ENCODE measurements at regions not wholly inside any gene's neighbourhood (a gene's known extent, or its start where the extent isn't known, plus 50 kb on each side); places are given as distances from the start of the nearest gene placed in this dataset.

GRCh38 chr1:232213928-232214327 is 416.0 kb downstream of the SIPA1L2 start:
- TF ChIP-seq SNAI2 (CRISPR knock-in tag; IDR thresholded peaks at IDR 0.05) (no peak), PPARA (CRISPR knock-in tag; IDR thresholded peaks at IDR 0.05; ENCODE audit: borderline replicate concordance) (no peak), TCF4 (CRISPR knock-in tag; IDR thresholded peaks at IDR 0.05; ENCODE audit: borderline replicate concordance) (no peak; the same call in 1 of the 2 replicates), ZFP30 (CRISPR knock-in tag; IDR thresholded peaks at IDR 0.05) (no peak), ZNF8 (CRISPR knock-in tag; IDR thresholded peaks at IDR 0.05) (no peak)
- ATAC-seq, result no peak

GRCh38 chr1:232212253-232212652 is 417.7 kb downstream of the SIPA1L2 start:
- TF ChIP-seq ZFP30 (CRISPR knock-in tag; IDR thresholded peaks at IDR 0.05) (no peak), SNAI2 (CRISPR knock-in tag; IDR thresholded peaks at IDR 0.05) (no peak), ESRRG (CRISPR knock-in tag; IDR thresholded peaks at IDR 0.05) (no peak), BACH2 (CRISPR knock-in tag; IDR thresholded peaks at IDR 0.05; ENCODE audit: borderline replicate concordance) (no peak), TOX (CRISPR knock-in tag; IDR thresholded peaks at IDR 0.05; ENCODE audit: borderline replicate concordance) (no peak), ZFP3 (CRISPR knock-in tag; IDR thresholded peaks at IDR 0.05) (no peak), ZNF565 (CRISPR knock-in tag; conservative IDR thresholded peaks at IDR 0.05; ENCODE audit: low read depth) (no peak), GLIS3 (CRISPR knock-in tag; IDR thresholded peaks at IDR 0.05) (no peak), POU6F1 (CRISPR knock-in tag; IDR thresholded peaks at IDR 0.05; ENCODE audit: borderline replicate concordance, low read depth) (no peak), CSRNP3 (CRISPR knock-in tag; IDR thresholded peaks at IDR 0.05) (no peak), CREB5 (CRISPR knock-in tag; IDR thresholded peaks at IDR 0.05; ENCODE audit: low read depth) (no peak), PATZ1 (CRISPR knock-in tag; IDR thresholded peaks at IDR 0.05; ENCODE audit: borderline replicate concordance) (no peak), OSR1 (CRISPR knock-in tag; IDR thresholded peaks at IDR 0.05) (no peak), ZNF8 (CRISPR knock-in tag; IDR thresholded peaks at IDR 0.05) (no peak), PPARA (CRISPR knock-in tag; IDR thresholded peaks at IDR 0.05; ENCODE audit: borderline replicate concordance) (no peak), ZNF70 (CRISPR knock-in tag; IDR thresholded peaks at IDR 0.05) (no peak)
- ATAC-seq, result no peak

GRCh38 chr1:232211149-232211548 is 418.8 kb downstream of the SIPA1L2 start:
- peak; percentile 85 for ATAC-seq
- TF ChIP-seq OSR1 (CRISPR knock-in tag; IDR thresholded peaks at IDR 0.05) (no peak), PPARA (CRISPR knock-in tag; IDR thresholded peaks at IDR 0.05; ENCODE audit: borderline replicate concordance) (no peak), CSRNP3 (CRISPR knock-in tag; IDR thresholded peaks at IDR 0.05) (no peak), CSDC2 (CRISPR knock-in tag; IDR thresholded peaks at IDR 0.05) (no peak), ARNTL (CRISPR knock-in tag; IDR thresholded peaks at IDR 0.05; ENCODE audit: borderline replicate concordance, low read depth) (no peak), TCF4 (CRISPR knock-in tag; IDR thresholded peaks at IDR 0.05; ENCODE audit: borderline replicate concordance) (no peak)

- ATAC-seq, result no peak
- TF ChIP-seq ZC3H10 (CRISPR knock-in tag; IDR thresholded peaks at IDR 0.05), result no peak
- no peak for TF ChIP-seq TSHZ2 (CRISPR knock-in tag; IDR thresholded peaks at IDR 0.05)
- TF ChIP-seq CSDC2 (CRISPR knock-in tag; IDR thresholded peaks at IDR 0.05), result no peak
- TF ChIP-seq ESRRG (CRISPR knock-in tag; IDR thresholded peaks at IDR 0.05), result no peak
- TF ChIP-seq ZNF70 (CRISPR knock-in tag; IDR thresholded peaks at IDR 0.05), result no peak
- no peak for TF ChIP-seq TOX (CRISPR knock-in tag; IDR thresholded peaks at IDR 0.05; ENCODE audit: borderline replicate concordance)
- no peak for TF ChIP-seq ISL1 (CRISPR knock-in tag; IDR thresholded peaks at IDR 0.05)
- TF ChIP-seq CREB5 (CRISPR knock-in tag; IDR thresholded peaks at IDR 0.05; ENCODE audit: low read depth), result no peak
- TF ChIP-seq ZFP30 (CRISPR knock-in tag; IDR thresholded peaks at IDR 0.05), result no peak
- no peak for TF ChIP-seq ZNF8 (CRISPR knock-in tag; IDR thresholded peaks at IDR 0.05)
- no peak for TF ChIP-seq ARNTL (CRISPR knock-in tag; IDR thresholded peaks at IDR 0.05; ENCODE audit: borderline replicate concordance, low read depth)
Measured at GRCh38 chr1:232209357-232209756, 420.6 kb downstream of the SIPA1L2 start.
